HG02884 (cell line): ENCODE measurements at regions not wholly inside any gene's neighbourhood (a gene's known extent, or its start where the extent isn't known, plus 50 kb on each side); places are given as distances from the start of the nearest gene placed in this dataset.

Experiments used
- ATAC-seq: cut with Tn5 transposase; IDR thresholded peaks from one replicate; pipeline ENCODE4 v1.9.1; 2021; ENCODE audit warnings: mild to moderate bottlenecking, moderate library complexity; ENCODE audit not compliant: unreplicated experiment

GRCh38 chr12:13843841-13844240 lies 137.6 kb downstream of the GRIN2B start:
- no peak for ATAC-seq

- no peak for ATAC-seq
Observed at GRCh38 chr12:13841358-13841757, 140.0 kb downstream of the GRIN2B start.

GRCh38 chr12:13839365-13840336 lies 141.8 kb downstream of the GRIN2B start:
- no peak for ATAC-seq

- no peak for ATAC-seq
Observed at GRCh38 chr12:13836099-13836498, 145.3 kb downstream of the GRIN2B start.

GRCh38 chr12:13835652-13836051 lies 145.8 kb downstream of the GRIN2B start:
- ATAC-seq: no peak

GRCh38 chr12:13834241-13834640 lies 147.2 kb downstream of the GRIN2B start:
- ATAC-seq: no peak

GRCh38 chr12:13817131-13817530 lies 164.3 kb downstream of the GRIN2B start:
- no peak for ATAC-seq

- no peak for ATAC-seq
Observed at GRCh38 chr12:13816394-13816793, 165.0 kb downstream of the GRIN2B start.

- ATAC-seq: no peak
Observed at GRCh38 chr12:13812168-13812567, 169.2 kb downstream of the GRIN2B start.

- no peak for ATAC-seq
Observed at GRCh38 chr12:13811061-13811460, 170.3 kb downstream of the GRIN2B start.

- no peak for ATAC-seq
Observed at GRCh38 chr12:13805041-13805440, 176.4 kb downstream of the GRIN2B start.

GRCh38 chr12:13801543-13801942 lies 179.9 kb downstream of the GRIN2B start:
- no peak for ATAC-seq

- ATAC-seq: no peak
Observed at GRCh38 chr12:13799574-13799973, 181.8 kb downstream of the GRIN2B start.

GRCh38 chr12:13798162-13798561 lies 183.2 kb downstream of the GRIN2B start:
- ATAC-seq: no peak

- ATAC-seq: no peak
Observed at GRCh38 chr12:13794706-13795105, 186.7 kb downstream of the GRIN2B start.

GRCh38 chr12:13790317-13790716 lies 191.1 kb downstream of the GRIN2B start:
- ATAC-seq: no peak

GRCh38 chr12:13788626-13789025 lies 192.8 kb downstream of the GRIN2B start:
- ATAC-seq: no peak

- no peak for ATAC-seq
Observed at GRCh38 chr12:13786646-13787045, 194.8 kb downstream of the GRIN2B start.

GRCh38 chr12:13784504-13784903 lies 196.9 kb downstream of the GRIN2B start:
- no peak for ATAC-seq

- no peak for ATAC-seq
Observed at GRCh38 chr12:13780453-13780852, 200.9 kb downstream of the GRIN2B start.

GRCh38 chr12:13777374-13777773 lies 204.0 kb downstream of the GRIN2B start:
- no peak for ATAC-seq

GRCh38 chr12:13772264-13772663 lies 209.1 kb downstream of the GRIN2B start:
- ATAC-seq: no peak

GRCh38 chr12:13770576-13770975 lies 210.8 kb downstream of the GRIN2B start:
- ATAC-seq: no peak
